DOHH2 (cell line): ENCODE measurements at regions not wholly inside any gene's neighbourhood (a gene's known extent, or its start where the extent isn't known, plus 50 kb on each side); places are given as distances from the start of the nearest gene placed in this dataset.

Source experiments
- CTCF ChIP-seq: fragments of 200-600 bp; sonication (generic); IDR thresholded peaks from one replicate; pipeline ENCODE4 v1.5.1; 2014; ENCODE audit warnings: antibody characterized with exemption, mild to moderate bottlenecking, low read depth, low read length; ENCODE audit not compliant: poor library complexity, severe bottlenecking
- EZH2phosphoT487 ChIP-seq: fragments of 200-600 bp; sonication (generic); IDR thresholded peaks from 2 replicates; pipeline ENCODE4 v1.6.1; 2017; ENCODE audit warnings: borderline replicate concordance, mild to moderate bottlenecking, antibody characterized with exemption, low read length, moderate library complexity, mixed read lengths

GRCh38 chr13:34594507-34594906 lies 347.6 kb upstream of the NBEA start:
- TF ChIP-seq CTCF (no peak), EZH2phosphoT487 (no peak)
